Superior temporal gyrus (tissue), 1 donor: ENCODE measurements at regions not wholly inside any gene's neighbourhood (a gene's known extent, or its start where the extent isn't known, plus 50 kb on each side); places are given as distances from the start of the nearest gene placed in this dataset.

Experiments
- DNase-seq: peaks from one replicate; pipeline ENCODE4 v3.0.0-alpha.2; 2016; ENCODE audit errors: extremely low spot score

DNA sequence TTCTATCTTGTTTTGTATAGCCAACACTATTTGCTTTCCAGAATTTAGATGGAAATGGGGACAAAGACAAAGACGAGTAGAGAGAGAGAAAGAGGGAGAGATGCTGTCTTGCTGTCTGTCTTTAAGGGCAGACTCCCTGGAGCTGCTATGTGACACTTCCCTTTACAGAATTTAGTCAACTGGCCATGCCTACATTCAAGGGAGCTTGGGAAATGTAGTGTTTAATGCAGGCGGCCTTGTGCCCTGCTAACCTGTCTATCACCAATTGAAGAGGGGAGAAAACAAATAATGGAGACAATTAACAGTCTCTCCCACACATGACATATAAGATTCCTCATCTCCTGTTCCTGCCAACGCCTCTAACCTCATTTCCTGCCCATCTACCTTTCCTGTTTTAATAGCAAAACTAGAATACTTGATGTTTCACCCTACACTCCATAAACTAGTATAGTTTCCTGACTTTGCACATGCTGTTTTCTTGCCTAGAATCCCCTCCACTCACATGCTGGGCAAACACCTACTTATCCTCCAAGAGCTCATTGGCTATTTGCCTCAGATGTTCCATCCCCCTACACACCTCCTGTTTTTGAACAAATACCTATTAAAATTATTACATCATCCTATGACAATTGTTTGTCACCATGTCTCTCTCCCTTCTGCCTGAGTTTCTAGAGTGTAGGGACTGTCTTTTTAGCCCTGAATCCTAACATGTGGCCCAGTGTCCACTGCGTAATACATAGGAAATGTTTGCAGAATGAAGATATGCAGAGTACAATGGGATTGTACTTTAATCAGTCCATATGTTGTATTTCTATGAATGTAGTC lies 117.2 kb downstream of the SLC25A24 start:
- no peak for DNase-seq

DNA sequence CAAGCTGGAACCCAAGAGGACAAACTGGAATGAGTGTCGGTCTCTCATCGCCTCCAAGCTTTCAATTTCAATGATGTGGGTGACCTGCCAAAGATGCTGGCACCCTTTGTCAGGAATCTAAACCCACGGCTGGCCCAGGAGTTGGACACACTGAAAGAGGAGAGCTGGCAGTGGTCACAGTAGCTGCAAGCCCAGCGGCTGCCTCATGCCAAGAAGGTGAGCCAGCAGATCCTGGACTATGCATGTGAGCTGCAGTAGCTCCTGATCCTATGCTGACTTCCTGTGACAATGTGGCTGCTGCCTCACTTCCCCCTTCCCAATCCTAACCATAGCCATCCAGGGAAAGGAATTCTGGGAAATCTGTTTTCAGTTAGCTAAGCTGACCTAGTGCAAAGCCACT lies 117.0 kb upstream of the VAV3 start:
- peak; percentile 18 for DNase-seq

DNA sequence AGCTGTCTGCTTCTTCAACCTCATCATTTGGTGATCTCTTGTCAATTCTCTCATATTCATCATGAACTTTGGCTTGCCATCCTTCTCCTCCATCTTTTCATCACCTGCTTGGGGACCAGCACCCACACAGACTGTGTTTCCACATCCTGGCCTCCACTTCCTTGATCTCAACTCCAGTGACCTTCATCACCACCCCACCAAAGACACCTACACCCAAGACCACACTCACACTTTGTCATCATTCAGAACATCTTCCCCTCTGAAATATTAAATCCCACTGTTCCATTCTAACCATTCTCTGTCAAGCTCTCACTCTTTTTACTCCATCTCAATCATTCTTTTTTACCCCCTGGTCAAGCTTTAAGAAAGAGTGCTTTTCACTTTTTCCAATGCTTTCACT lies 115.5 kb upstream of the VAV3 start:
- DNase-seq, result no peak

DNA sequence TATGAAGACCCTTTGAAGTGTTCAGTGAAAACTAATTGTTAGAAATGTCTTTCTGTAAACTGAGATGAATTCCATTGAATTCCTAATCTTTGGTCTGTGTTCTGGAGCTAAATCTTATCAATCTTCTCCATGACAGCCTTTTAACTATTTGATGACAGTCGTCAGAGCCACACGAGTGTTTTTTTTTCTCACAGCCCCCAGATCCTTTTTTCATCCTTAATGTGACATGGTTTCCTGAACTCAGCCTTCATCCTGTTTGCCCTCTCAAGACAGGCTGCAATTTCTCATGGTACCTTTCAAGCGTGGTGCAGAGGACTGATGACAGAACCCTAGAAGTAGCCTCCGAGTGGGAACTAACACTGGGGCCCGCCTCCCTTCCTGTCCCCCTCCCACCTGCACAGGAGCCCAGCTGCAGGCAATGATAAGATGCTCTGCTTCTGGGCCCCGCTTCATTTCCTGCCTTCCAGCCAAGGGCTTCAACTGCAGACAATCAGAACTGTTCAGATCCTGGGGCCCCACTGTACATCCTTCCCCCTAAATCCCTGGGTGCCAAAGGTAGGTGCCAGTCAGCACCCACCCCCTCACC lies 114.6 kb upstream of the VAV3 start:
- no peak for DNase-seq

DNA sequence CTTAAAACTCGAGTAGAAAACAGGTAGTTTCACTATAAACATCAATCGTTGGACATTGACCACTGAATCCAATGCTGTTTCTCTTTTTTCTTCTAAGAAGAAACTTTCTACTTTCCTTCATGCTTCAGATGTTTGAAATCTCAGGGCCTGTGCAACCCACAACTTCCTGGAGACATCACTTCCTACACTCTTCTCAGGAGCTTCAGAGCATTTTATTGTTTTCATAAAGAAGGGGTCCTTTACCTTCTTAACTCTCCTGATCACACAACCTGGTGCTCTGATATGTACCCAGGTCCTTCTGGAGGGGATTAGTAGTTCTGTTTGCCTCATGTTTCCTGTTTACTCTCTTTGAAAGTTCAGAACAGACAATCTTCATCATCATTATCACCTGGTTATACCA lies 113.0 kb upstream of the VAV3 start:
- no peak for DNase-seq

DNA sequence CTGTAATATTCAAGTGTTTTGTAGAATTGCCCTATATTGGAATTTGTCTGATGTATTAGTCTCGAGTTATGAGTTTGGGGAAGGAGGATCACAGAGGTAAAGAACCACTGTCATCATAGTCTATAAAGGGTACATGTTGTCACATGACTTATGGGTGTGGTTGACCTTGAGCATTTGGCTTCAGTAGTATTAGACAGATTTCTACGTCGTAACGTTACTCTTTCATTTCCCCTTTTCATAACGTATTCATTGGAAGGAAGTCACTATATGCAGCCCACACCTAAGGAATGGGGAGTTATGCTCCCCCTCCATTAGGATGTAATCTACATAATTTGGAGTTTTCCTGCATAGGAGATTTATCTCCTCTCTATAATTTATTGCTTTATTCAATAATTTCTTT lies 110.1 kb upstream of the VAV3 start:
- no peak for DNase-seq

DNA sequence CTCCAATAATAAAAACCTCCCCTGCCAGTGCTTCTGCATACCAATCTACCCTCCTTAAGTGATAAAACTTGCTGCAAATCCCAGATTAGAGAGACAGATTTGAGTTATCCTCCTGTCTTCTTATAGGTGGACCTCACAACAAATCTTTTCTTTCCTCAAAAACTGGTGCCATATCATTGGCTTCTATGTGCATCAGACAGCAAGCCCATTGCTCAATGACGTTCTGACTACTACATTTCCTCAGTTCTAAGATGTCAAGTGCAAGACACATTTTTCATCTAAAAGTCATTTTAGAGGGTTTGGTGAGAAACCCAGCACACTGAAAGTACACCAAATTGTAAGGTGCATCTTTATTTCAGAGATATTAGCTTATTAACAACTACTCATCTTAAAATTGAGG lies 107.8 kb upstream of the VAV3 start:
- DNase-seq, result no peak

DNA sequence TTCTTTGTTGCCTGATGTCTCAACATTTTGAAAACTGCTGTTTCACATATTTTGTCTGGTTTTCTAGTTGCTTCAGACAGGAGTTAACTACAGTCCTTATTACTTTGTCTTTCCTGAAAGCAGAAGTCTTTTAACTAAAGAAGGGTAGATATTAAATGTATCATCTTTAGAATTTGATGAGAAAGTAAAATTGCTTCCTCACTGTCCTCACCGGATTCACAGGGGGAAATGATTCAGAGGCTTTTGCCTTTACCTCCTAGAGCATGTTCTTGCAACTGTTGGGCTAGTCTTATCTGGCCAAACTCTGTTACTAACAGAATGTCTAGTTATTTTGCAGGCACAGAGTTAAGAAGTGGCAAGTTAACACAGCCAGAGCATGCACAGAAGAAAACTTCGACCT lies 107.2 kb upstream of the VAV3 start:
- DNase-seq, result no peak

DNA sequence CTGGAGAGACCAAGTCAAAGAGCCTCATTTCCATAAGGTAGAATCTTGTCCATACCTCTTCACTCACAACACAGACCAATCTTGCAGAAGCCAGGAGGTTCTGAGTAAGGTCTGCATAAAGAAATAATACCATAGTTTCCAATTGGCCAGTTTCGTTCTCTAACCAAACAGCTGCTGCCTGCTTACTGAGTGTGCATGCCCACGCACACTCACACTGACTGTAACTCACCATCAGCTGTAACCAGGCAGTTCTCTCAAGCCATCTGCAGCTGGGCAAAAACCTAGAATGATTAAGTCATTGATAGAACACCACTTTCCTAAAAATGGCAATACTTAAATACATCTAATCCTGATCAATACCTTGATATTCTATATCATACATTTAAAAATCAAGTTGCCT lies 106.6 kb upstream of the VAV3 start:
- DNase-seq, result no peak

DNA sequence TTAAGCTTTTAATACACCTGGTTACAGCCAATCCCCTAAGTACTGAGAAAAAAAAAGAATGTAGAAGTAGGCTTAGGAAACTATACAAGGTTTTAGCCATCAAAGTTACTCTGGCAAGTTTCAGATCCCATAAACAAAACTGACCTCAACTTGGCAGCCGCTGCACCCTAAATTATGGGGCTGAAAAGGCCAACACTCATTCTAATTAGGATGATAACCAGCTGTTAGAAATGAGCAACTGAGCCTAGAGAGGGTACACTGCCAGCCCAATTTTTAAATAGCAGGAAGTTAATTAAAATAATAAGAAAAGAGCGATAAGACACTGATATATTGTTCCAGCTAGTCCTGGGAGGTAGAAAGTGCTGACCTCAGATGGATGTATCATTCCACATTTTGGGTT lies 105.7 kb upstream of the VAV3 start:
- no peak for DNase-seq

DNA sequence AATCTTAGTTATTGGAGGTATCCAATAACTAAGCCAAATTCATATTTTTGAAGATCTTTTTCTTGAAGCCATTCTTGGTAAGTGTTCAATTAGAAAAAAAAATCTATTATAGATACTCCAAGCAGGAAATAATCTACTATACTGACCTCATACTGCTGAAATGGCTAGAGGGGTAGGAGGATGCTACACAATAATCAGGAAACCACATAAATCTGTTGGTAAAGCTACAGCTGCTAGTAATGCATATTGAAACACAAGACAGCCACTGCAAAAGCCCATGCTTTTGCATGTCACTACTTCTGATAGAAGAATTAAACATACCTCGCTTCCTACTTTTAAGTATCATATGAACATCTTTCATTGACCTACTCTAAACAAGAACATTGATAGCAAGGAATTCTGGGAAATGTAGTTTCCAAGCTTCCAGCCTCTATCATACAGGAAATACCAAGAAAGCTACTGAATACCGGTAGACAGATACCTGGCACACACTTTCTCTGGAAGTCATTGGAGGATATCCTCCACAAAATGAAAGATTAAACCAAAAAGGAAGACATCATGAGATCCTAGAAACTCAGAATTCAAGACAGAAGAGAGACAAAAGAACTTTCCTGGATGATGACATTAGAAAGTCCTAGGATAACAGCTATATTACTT lies 103.0 kb upstream of the VAV3 start:
- no peak for DNase-seq

DNA sequence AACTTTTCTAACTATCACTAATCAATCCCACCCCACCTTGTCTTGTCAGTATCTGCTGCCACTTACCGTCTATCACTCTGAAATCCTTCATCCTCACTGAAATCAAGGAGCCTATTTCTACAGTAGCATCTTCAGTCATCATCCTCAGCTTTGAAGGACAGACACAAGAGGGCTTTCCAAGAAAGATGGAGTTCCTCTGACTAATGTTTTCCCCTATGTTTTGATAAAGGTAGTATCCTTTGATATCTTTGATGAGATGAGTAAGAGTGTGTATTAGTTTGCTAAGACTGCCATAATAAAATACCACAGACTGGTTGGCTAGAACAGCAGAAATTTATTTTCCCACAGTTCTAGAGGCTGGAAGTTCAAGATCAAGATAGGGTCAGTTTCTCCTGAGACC lies 101.8 kb upstream of the VAV3 start:
- DNase-seq, result no peak

DNA sequence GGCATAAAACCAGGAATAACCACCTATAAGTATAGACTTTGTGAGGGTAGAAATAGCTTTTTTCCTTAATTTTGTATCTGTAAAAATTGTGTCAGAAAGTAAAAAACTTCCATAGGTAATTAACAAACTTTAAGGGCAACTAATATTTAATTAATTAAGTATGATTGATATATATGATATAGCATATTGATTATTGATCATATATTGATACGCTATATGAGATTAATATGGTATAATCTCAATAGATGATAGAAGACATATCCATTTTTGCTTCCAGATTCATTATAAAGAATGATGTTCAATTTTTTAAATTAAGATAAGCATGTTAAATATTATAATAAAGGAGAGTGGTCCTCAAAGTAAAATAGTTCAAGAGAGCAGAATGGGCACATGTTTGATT lies 99.3 kb upstream of the VAV3 start:
- no peak for DNase-seq

DNA sequence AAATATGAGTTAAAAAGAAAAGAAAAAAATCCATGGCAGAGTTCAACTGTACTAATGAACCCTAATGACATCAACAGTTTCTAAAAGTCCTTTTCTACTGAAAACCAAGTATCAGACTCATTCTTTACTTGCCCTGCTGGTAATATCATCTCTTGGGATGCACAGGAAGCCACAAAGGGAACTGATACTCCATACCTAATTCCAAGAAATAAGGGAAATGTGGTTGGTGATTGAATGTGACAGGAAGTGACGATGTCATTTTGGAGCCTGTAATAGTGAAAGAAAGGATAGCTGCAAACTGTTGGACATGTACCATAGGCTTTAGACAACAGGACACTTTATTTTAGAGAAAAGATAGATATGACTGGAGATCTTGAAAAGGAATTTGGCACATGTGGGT lies 98.7 kb upstream of the VAV3 start:
- no peak for DNase-seq

DNA sequence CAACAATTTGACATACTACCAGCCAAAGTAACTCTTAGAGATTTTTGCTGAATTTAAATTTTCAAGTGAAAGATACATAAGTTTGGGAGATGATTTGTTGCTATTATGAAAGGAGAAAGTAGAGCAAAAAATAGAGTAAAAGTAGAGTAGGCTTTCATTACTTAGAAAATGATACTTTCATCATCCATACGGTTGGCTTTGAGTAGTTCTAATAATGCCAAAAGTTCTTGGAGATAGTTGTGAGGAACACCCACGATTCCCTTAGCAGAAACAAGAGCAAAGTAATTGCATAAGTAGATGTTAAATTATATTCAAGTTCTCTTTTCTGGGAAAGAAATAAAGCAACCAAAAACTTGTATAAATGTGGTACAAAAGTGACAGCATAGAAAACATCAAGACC lies 95.0 kb upstream of the VAV3 start:
- peak; percentile 21 for DNase-seq

DNA sequence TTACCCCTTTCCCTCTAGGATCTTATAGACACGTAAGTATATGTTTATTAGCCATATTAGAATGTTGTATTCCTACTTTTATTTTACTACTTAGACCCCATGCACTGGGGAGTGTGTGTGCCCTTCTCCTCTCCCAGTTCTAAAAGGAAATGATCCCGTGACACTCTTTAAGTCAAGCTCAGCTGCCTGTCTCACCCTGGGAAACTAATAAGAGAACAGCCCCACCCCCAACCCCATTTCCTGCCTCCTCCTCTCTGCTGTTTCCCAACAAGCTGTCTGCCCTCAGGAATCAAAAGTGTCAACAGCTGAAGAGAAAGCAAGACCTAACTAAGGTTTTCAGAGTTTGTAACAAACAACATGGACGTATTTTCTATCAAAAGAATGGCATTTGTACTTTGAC lies 92.6 kb upstream of the VAV3 start:
- DNase-seq, result no peak

DNA sequence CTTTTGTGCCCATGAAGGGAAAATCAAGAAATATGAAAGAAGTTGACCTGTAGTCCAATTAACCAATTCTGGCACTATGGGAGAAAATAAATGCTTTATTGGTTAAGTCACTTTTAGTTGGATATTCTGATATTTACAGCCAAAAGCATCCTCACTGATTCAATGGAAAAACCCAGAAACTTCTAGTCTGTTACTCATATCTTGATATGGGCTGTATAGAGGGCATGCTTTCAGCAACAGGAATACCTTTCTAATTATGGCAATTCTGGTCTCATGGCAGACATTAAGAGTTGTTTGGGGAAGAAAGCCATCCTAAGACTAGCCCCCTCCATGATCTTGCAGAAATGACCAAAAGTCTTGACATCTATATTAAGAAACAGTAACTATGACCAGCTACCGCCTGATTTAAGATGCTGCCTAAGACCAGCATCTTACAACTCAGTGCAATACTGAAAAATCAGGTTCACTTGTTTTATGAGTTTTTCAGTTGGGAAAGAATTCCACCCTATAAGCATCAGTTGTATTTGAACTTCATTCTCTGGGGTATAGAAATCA lies 91.5 kb upstream of the VAV3 start:
- DNase-seq, result no peak

DNA sequence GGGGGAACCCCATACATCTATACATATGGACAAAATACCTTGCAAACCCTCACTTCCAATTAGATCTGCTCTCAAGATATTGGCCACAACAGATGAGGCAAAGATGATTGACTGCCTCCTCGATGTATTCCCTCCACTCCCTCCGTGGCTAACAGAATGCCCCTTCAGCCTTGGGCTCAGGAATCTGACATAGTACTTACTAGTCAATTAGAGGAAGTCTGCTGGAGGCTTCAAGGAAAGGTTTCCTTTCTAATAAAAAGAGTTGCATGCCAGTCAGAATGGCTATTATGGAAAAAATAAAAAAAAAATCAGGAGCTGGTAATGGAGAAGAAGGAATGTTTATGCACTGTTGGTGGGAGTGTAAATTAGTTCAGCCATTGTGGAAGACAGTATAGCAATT lies 90.4 kb upstream of the VAV3 start:
- DNase-seq, result no peak

DNA sequence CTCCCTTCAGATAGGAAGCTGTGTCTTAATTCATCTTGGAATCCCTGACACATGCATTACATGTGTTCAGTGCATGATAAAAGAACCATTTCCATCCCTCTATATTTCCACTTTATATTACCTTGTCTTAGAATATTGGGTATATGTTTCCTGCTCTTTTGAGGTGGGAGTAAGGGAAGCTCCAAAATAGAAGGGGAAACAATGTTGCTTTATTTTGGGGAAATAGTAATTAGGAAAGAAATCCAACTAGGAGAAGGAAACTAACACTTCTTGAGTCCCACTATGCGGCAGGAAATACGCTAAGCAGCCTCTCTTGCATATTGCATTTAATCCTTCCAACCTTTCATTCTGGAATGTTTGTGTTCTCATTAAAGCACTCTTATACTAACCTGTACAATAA lies 89.4 kb upstream of the VAV3 start:
- DNase-seq, result no peak

DNA sequence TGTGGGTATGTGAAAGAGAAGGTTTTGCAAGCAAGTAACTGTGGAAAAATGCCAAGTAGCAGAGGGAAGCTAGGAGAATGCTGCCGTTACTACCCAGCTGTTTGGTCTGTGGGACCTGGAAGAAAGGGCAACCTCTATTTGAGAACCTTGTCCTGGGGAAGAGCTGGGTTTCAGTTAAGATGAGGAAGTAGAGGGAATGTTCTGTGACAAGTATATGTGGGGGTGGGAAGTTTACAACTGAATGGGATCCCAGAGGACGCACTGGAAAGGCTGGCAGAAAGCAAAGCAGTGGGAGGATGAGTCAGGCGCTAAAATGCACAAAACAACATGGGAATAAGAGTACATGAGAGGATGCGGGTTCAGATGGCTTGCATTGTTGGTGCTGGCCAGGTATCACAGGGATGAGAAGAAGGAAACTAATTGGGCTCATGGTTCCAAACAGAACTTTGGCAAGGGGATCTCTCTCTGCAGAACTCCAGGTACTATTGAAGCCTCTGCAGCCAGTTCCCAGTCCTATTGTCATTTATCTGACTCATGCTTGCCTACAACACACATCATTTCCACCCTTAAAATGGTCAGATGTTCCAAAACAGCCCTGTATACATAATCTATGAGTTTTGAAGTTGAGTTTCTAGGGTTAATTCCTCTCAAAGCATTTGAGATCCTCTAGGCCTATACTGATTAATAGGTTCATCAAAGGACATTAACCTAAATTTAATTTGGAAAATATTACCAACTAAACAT lies 88.5 kb upstream of the VAV3 start:
- DNase-seq, result peak; percentile 20

DNA sequence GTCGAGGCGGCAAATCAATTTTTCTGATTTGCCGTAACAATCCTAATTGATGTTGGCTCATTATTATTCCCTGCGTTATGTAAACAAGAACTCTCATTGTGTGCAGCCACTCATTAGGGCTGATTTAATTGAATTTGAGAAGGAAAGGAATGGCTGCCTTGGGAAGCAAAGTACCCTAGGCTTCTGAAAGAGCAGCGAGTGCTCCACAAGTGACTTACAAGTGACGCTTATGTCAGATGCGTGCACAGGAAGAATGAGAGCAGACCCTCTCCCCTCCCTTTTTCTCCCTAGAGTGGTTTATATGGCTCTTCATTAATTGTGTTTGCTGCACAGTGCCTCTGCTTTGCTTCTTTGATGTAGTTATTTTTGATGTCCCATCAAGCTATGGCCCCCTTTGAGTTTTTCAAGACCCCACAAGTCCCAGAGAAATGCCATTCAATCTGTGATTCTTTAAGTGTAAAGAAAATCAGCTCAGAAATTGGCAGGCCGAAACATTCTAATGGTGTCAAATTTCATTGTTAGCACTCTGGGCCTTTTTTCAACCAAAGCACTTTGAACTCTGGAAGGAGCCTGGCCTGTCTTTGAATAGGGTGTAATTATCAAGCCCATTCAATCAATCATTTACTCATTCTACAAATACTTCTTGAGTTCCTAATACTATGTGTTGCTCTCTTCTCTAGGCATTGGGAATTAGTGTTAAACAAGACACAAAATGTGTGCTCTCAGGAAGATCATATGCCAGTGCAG lies 86.8 kb upstream of the VAV3 start:
- DNase-seq, result no peak
